IMR-90 (cell line): ENCODE measurements at regions not wholly inside any gene's neighbourhood (a gene's known extent, or its start where the extent isn't known, plus 50 kb on each side); places are given as distances from the start of the nearest gene placed in this dataset.

Experiments used
- ATAC-seq: fragments of 200-7000 bp; cut with Tn5 transposase; 2 replicates; pipeline ENCODE4 v1.9.1; 2020; ENCODE audit warnings: low read depth, mild to moderate bottlenecking, moderate library complexity
- BruUV-seq: library from RNA; stranded (reverse); fragments of 400-500 nt; replicated peaks from 2 replicates; lab custom pipeline; 2021; lab: Mats Ljungman, UMichigan
- CTCF ChIA-PET: fragments of 300-600 bp; formaldehyde crosslinking; extraction: SDS; loops from one replicate; lab custom pipeline; 2021; ENCODE audit warnings: antibody characterized with exemption; lab: Yijun Ruan, JAX
- POLR2A ChIA-PET: fragments of 300-600 bp; sonication (Branson Sonifier 250); formaldehyde crosslinking; loops from one replicate; lab custom pipeline; 2022; ENCODE audit warnings: antibody characterized with exemption; ENCODE audit not compliant: unreplicated experiment; lab: Charles Lee
- DNase-seq: peaks from one replicate; pipeline ENCODE4 v3.0.0; 2013
- H2AFZ ChIP-seq: replicated peaks from 2 replicates; pipeline ENCODE3; 2013; ENCODE audit warnings: low read length, mild to moderate bottlenecking; ENCODE audit not compliant: poor library complexity
- H2AK5ac ChIP-seq: 2 replicates; pipeline ENCODE4 v1.6.1; 2013; ENCODE audit warnings: low read depth, low read length, inconsistent platforms
- H2AK9ac ChIP-seq: replicated peaks from 2 replicates; pipeline ENCODE3; 2013; ENCODE audit warnings: mild to moderate bottlenecking, low read depth, low read length, moderate library complexity; ENCODE audit not compliant: poor library complexity
- H2BK120ac ChIP-seq: 2 replicates; pipeline ENCODE4 v1.6.1; 2013; ENCODE audit warnings: low read depth, low read length, inconsistent platforms
- H2BK15ac ChIP-seq: 3 replicates; pipeline ENCODE4 v1.6.1; 2013; ENCODE audit warnings: low read depth, low read length, inconsistent platforms
- H2BK20ac ChIP-seq: 2 replicates; pipeline ENCODE4 v1.6.1; 2013; ENCODE audit warnings: low read depth, mild to moderate bottlenecking, inconsistent platforms, low read length, moderate library complexity
- H2BK5ac ChIP-seq: 2 replicates; pipeline ENCODE4 v1.6.1; 2013; ENCODE audit warnings: mild to moderate bottlenecking, low read depth, low read length, inconsistent platforms; ENCODE audit not compliant: poor library complexity, severe bottlenecking
- H3K14ac ChIP-seq: replicated peaks from 2 replicates; pipeline ENCODE4 v1.6.1; 2013; ENCODE audit warnings: low read depth, low read length, inconsistent platforms
- H3K18ac ChIP-seq: 2 replicates; pipeline ENCODE4 v1.6.1; 2013; ENCODE audit warnings: low read depth, low read length, control low read depth
- H3K23ac ChIP-seq: 2 replicates; pipeline ENCODE4 v1.6.1; 2013; ENCODE audit warnings: low read depth, low read length, inconsistent platforms
- H3K27ac ChIP-seq: 2 replicates; pipeline ENCODE4 v1.5.1; 2013; ENCODE audit warnings: mild to moderate bottlenecking, control low read depth, low read length; ENCODE audit not compliant: insufficient read depth
- H3K27me3 ChIP-seq: 2 replicates; pipeline ENCODE4 v1.6.1; 2013; ENCODE audit warnings: low read length; ENCODE audit not compliant: control insufficient read depth, insufficient read depth
- H3K36me3 ChIP-seq: 2 replicates; pipeline ENCODE4 v1.6.1; 2013; ENCODE audit warnings: low read length, mixed read lengths; ENCODE audit not compliant: control insufficient read depth, insufficient read depth
- H3K4ac ChIP-seq: 2 replicates; pipeline ENCODE4 v1.6.1; 2013; ENCODE audit warnings: low read depth, low read length, inconsistent platforms
- H3K4me1 ChIP-seq: 2 replicates; pipeline ENCODE4 v1.6.1; 2013; ENCODE audit warnings: low read length, mixed read lengths; ENCODE audit not compliant: control insufficient read depth, insufficient read depth
- H3K4me2 ChIP-seq: 2 replicates; pipeline ENCODE4 v1.6.1; 2013; ENCODE audit warnings: low read depth, mild to moderate bottlenecking, control low read depth, low read length, moderate library complexity
- H3K4me3 ChIP-seq: 2 replicates; pipeline ENCODE4 v1.5.1; 2013; ENCODE audit warnings: low read depth, mild to moderate bottlenecking, control low read depth, low read length, moderate library complexity; ENCODE audit not compliant: insufficient read depth
- H3K56ac ChIP-seq: 2 replicates; pipeline ENCODE4 v1.6.1; 2013; ENCODE audit warnings: low read length, inconsistent platforms; ENCODE audit not compliant: insufficient read depth; ENCODE audit errors: extremely low read depth
- H3K79me1 ChIP-seq, 2 experiments: 2 replicates each; pipeline ENCODE4 v1.6.1; 2013; ENCODE audit warnings: low read length in 2 of 2, inconsistent platforms in 1 of 2, low read depth in 1 of 2
- H3K9ac ChIP-seq: 2 replicates; pipeline ENCODE4 v1.6.1; 2013; ENCODE audit warnings: low read depth, low read length, control low read depth
- H3K9me1 ChIP-seq: 2 replicates; pipeline ENCODE4 v1.6.1; 2013; ENCODE audit warnings: low read length, inconsistent platforms; ENCODE audit not compliant: insufficient read depth
- H3K9me3 ChIP-seq: 2 replicates; pipeline ENCODE4 v1.6.1; 2013; ENCODE audit warnings: low read length; ENCODE audit not compliant: control insufficient read depth, insufficient read depth
- H4K20me1 ChIP-seq: 2 replicates; pipeline ENCODE4 v1.6.1; 2013; ENCODE audit warnings: low read length, inconsistent platforms; ENCODE audit not compliant: insufficient read depth
- H4K5ac ChIP-seq: 2 replicates; pipeline ENCODE4 v1.6.1; 2013; ENCODE audit warnings: mild to moderate bottlenecking, low read depth, low read length, control low read depth
- H4K8ac ChIP-seq, 2 experiments: 2 replicates each; pipeline ENCODE4 v1.6.1; 2013; ENCODE audit warnings: low read depth in 2 of 2, low read length in 2 of 2, control low read depth in 1 of 2, inconsistent platforms in 1 of 2
- H4K91ac ChIP-seq: 2 replicates; pipeline ENCODE4 v1.6.1; 2013; ENCODE audit warnings: low read depth, low read length, inconsistent platforms; ENCODE audit not compliant: insufficient read depth
- BHLHE40 ChIP-seq: fragments of 150-350 bp; IDR thresholded peaks from 2 replicates; pipeline ENCODE4 v1.6.1; 2016; ENCODE audit warnings: mild to moderate bottlenecking, low read depth, low read length
- CEBPB ChIP-seq: IDR thresholded peaks from 2 replicates; pipeline ENCODE4 v1.6.1; 2012; ENCODE audit warnings: low read depth, low read length, improper control_type of control experiment
- CHD1 ChIP-seq: IDR thresholded peaks from 2 replicates; pipeline ENCODE4 v1.6.1; 2012; ENCODE audit warnings: low read depth, low read length, improper control_type of control experiment
- MAFK ChIP-seq: IDR thresholded peaks from 2 replicates; pipeline ENCODE4 v1.6.1; 2012; ENCODE audit warnings: low read depth, low read length, improper control_type of control experiment
- MAZ ChIP-seq: IDR thresholded peaks from 2 replicates; pipeline ENCODE4 v1.6.1; 2012; ENCODE audit warnings: low read depth, mild to moderate bottlenecking, low read length, improper control_type of control experiment, moderate library complexity, borderline replicate concordance
- MXI1 ChIP-seq: IDR thresholded peaks from 2 replicates; pipeline ENCODE4 v1.6.1; 2012; ENCODE audit warnings: low read depth, mild to moderate bottlenecking, low read length, moderate library complexity, borderline replicate concordance
- NFE2L2 ChIP-seq: fragments of 150-350 bp; IDR thresholded peaks from 2 replicates; pipeline ENCODE4 v1.6.1; 2016; ENCODE audit warnings: low read depth, mild to moderate bottlenecking, low read length
- POLR2A ChIP-seq: IDR thresholded peaks from 2 replicates; pipeline ENCODE4 v1.6.1; 2012; ENCODE audit warnings: mild to moderate bottlenecking, low read depth, low read length
- RAD21 ChIP-seq: IDR thresholded peaks from 2 replicates; pipeline ENCODE4 v1.6.1; 2012; ENCODE audit warnings: low read length, improper control_type of control experiment
- RCOR1 ChIP-seq: IDR thresholded peaks from 2 replicates; pipeline ENCODE4 v1.6.1; 2012; ENCODE audit warnings: mild to moderate bottlenecking, low read length, improper control_type of control experiment; ENCODE audit not compliant: insufficient replicate concordance
- WGBS, 2 experiments: methylation state at CpG; one replicate each; pipeline versions ENCODE4 v1.1.5 to v1.1.7; 2013; ENCODE audit warnings: missing lambda C conversion rate in 2 of 2; ENCODE audit not compliant: insufficient read length in 1 of 2; ENCODE audit errors: extremely low coverage in 2 of 2; 5-methylcytosine and 5-hydroxymethylcytosine counted together
- dilution Hi-C: fragments of 300-500 bp; cut with HindIII; formaldehyde crosslinking; loops from one replicate; pipeline ENCODE4 v1.14.3; 2018; ENCODE audit warnings: low sequenced_read_pairs; ENCODE audit not compliant: unreplicated experiment
- in situ Hi-C: fragments of 300-500 bp; cut with MboI; formaldehyde crosslinking; loops from 3 replicates; pipeline ENCODE4 v1.14.3; 2019; ENCODE audit warnings: low sequenced_read_pairs, inconsistent platforms, mixed read lengths
- intact Hi-C: fragments of 100-400 bp; cut with micrococcal nuclease; formaldehyde crosslinking; loops from 2 replicates; pipeline ENCODE4 v1.10.0; 2022
- TF ChIP-seq, protein P1 (sequence below): fragments of 150-350 bp; IDR thresholded peaks from 2 replicates; pipeline ENCODE4 v1.6.1; 2017; ENCODE audit warnings: mild to moderate bottlenecking, antibody characterized with exemption, low read length, low read depth
- TF ChIP-seq, protein P2 (sequence below): conservative IDR thresholded peaks from 2 replicates; pipeline ENCODE4 v1.5.1; 2012; ENCODE audit warnings: mild to moderate bottlenecking, low read depth, low read length, improper control_type of control experiment

DNA sequence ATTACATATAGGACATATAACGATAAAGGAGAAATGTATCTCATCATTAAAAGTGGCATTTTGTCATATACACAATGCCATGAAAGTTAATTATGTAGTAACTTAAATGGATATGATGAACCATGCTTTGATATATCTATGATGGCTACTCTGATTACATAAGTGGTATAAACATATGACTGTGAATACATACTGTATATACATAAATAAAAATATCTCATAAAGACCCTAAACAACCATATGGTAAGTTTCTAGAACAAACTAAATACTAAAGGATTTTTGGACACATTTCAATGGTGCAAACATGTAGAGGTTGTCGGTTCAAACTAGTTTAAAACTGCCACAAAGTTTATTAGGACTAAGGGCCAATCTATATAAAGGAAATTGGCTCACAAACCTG is 849.6 kb upstream of the INTU start:
- no peak overlapping the region for H2AFZ ChIP-seq
- no CpG with 5 or more reads among the region's 2 CpGs for WGBS, 2 experiments
- ChIA-PET POLR2A (no interaction called here), CTCF (interaction anchor here (0.6 kb wide), 2 partner anchors 33 to 1467 kb away, joined by 3 read pairs; no protein-coding TSS in a partner anchor)
- H3K27me3 ChIP-seq: no peaks in the 10 kb centered on the region
- no peaks in the 10 kb centered on the region for H3K9me3 ChIP-seq
- H2BK20ac ChIP-seq: no peak overlapping the region
- TF ChIP-seq NFE2L2 (no peak), MAFK (no peak), CEBPB (no peak), POLR2A (no peak), RCOR1 (no peak), BHLHE40 (no peak), MXI1 (no peak), RAD21 (no peak), CHD1 (no peak), MAZ (no peak)
- TF ChIP-seq, protein P1, sequence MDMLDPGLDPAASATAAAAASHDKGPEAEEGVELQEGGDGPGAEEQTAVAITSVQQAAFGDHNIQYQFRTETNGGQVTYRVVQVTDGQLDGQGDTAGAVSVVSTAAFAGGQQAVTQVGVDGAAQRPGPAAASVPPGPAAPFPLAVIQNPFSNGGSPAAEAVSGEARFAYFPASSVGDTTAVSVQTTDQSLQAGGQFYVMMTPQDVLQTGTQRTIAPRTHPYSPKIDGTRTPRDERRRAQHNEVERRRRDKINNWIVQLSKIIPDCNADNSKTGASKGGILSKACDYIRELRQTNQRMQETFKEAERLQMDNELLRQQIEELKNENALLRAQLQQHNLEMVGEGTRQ: no peak
- TF ChIP-seq, protein P2, sequence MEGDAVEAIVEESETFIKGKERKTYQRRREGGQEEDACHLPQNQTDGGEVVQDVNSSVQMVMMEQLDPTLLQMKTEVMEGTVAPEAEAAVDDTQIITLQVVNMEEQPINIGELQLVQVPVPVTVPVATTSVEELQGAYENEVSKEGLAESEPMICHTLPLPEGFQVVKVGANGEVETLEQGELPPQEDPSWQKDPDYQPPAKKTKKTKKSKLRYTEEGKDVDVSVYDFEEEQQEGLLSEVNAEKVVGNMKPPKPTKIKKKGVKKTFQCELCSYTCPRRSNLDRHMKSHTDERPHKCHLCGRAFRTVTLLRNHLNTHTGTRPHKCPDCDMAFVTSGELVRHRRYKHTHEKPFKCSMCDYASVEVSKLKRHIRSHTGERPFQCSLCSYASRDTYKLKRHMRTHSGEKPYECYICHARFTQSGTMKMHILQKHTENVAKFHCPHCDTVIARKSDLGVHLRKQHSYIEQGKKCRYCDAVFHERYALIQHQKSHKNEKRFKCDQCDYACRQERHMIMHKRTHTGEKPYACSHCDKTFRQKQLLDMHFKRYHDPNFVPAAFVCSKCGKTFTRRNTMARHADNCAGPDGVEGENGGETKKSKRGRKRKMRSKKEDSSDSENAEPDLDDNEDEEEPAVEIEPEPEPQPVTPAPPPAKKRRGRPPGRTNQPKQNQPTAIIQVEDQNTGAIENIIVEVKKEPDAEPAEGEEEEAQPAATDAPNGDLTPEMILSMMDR: no peak
- H4K91ac ChIP-seq: no peak overlapping the region
- H4K20me1 ChIP-seq: no peaks in the 10 kb centered on the region
- no peaks in the 10 kb centered on the region for H3K36me3 ChIP-seq
- no peak overlapping the region for H2AK5ac ChIP-seq
- no peak overlapping the region for H4K8ac ChIP-seq
- H3K9me1 ChIP-seq: no peaks in the 10 kb centered on the region
- no peak overlapping the region for H3K56ac ChIP-seq
- no peak overlapping the region for H2BK5ac ChIP-seq
- DNase-seq (no peak), ATAC-seq (no peak)
- H3K9ac ChIP-seq: no peak overlapping the region
- intact Hi-C loops (no loop called here), dilution Hi-C loops (no loop called here), in situ Hi-C loops (no loop called here)
- no peak overlapping the region for H3K4ac ChIP-seq
- H2AK9ac ChIP-seq: no peak overlapping the region
- no peak overlapping the region for H3K18ac ChIP-seq
- no peak overlapping the region for H3K27ac ChIP-seq
- no peak overlapping the region for H2BK120ac ChIP-seq
- no peak overlapping the region for H3K4me2 ChIP-seq
- H2BK15ac ChIP-seq: no peak overlapping the region
- H3K23ac ChIP-seq: no peak overlapping the region
- H4K5ac ChIP-seq: no peak overlapping the region
- BruUV-seq: no TSS peak
- no peaks in the 10 kb centered on the region for H3K79me1 ChIP-seq
- H3K4me3 ChIP-seq: no peak overlapping the region
- peaks cover under 1% of the 10 kb centered on the region; the same call in 1 of the 2 replicates for H3K4me1 ChIP-seq
- no peak overlapping the region for H3K14ac ChIP-seq
